SU-DHL-6 (cell line): ENCODE measurements at regions not wholly inside any gene's neighbourhood (a gene's known extent, or its start where the extent isn't known, plus 50 kb on each side); places are given as distances from the start of the nearest gene placed in this dataset.

Source experiments
- H2AFZ ChIP-seq: fragments of 200-600 bp; sonication (generic); 2 replicates; pipeline ENCODE4 v1.6.1; 2014; ENCODE audit warnings: low read depth, mild to moderate bottlenecking, moderate library complexity, mixed read lengths, antibody characterized with exemption, low read length; ENCODE audit not compliant: severe bottlenecking
- H3F3A ChIP-seq: fragments of 200-600 bp; shearing (Covaris generic); 2 replicates; pipeline ENCODE4 v1.6.0; 2016; ENCODE audit warnings: antibody characterized with exemption, mild to moderate bottlenecking; ENCODE audit not compliant: insufficient read depth
- H3K27ac ChIP-seq: fragments of 200-600 bp; sonication (generic); 2 replicates; pipeline ENCODE4 v1.5.1; 2016; ENCODE audit warnings: low read depth, mild to moderate bottlenecking, low read length, moderate library complexity, mixed read lengths
- H3K27me3 ChIP-seq: fragments of 200-600 bp; sonication (generic), shearing (Covaris generic); 2 replicates; pipeline ENCODE4 v1.6.0; 2014; ENCODE audit warnings: mild to moderate bottlenecking, low read length
- H3K36me3 ChIP-seq: fragments of 200-600 bp; sonication (generic); 2 replicates; pipeline ENCODE4 v1.6.1; 2014; ENCODE audit warnings: mild to moderate bottlenecking, low read length, mixed read lengths
- H3K4me2 ChIP-seq: fragments of 300-600, 200-600 bp; shearing (Covaris generic), sonication (generic); 2 replicates; pipeline ENCODE4 v1.6.0; 2014; ENCODE audit warnings: low read length, low read depth, mild to moderate bottlenecking; ENCODE audit not compliant: poor library complexity, severe bottlenecking
- H3K4me3 ChIP-seq: fragments of 200-600 bp; sonication (generic); 2 replicates; pipeline ENCODE4 v1.5.1; 2014; ENCODE audit warnings: antibody characterized with exemption, low read length, mild to moderate bottlenecking, mixed read lengths; ENCODE audit not compliant: insufficient read depth, poor library complexity, severe bottlenecking
- H3K79me2 ChIP-seq: fragments of 200-600 bp; sonication (generic); 2 replicates; pipeline ENCODE4 v1.6.1; 2014; ENCODE audit warnings: mild to moderate bottlenecking, low read length, moderate library complexity; ENCODE audit not compliant: insufficient read depth
- H3K9ac ChIP-seq: fragments of 200-600 bp; sonication (generic); 2 replicates; pipeline ENCODE4 v1.7.0; 2014; ENCODE audit warnings: mild to moderate bottlenecking, low read length
- H3K9me2 ChIP-seq: fragments of 200-600 bp; sonication (generic); replicated peaks from 2 replicates; pipeline ENCODE4 v1.6.1; 2014; ENCODE audit warnings: low read length; ENCODE audit not compliant: insufficient read depth
- H3K9me3 ChIP-seq: fragments of 200-600 bp; sonication (generic); 2 replicates; pipeline ENCODE4 v1.6.1; 2014; ENCODE audit warnings: low read length, mixed read lengths; ENCODE audit not compliant: insufficient read depth
- H4K20me1 ChIP-seq: fragments of 200-600 bp; sonication (generic); 2 replicates; pipeline ENCODE4 v1.6.1; 2014; ENCODE audit warnings: low read depth, mild to moderate bottlenecking, antibody characterized with exemption, low read length, moderate library complexity, mixed read lengths
- CTCF ChIP-seq: fragments of 200-600 bp; sonication (generic); IDR thresholded peaks from one replicate; pipeline ENCODE4 v1.5.1; 2017; ENCODE audit warnings: antibody characterized with exemption, mild to moderate bottlenecking, low read length, moderate library complexity; ENCODE audit not compliant: insufficient read depth, poor library complexity, severe bottlenecking
- EZH2phosphoT487 ChIP-seq: fragments of 200-600 bp; sonication (generic), shearing (Covaris generic); conservative IDR thresholded peaks from 2 replicates; pipeline ENCODE4 v1.6.1; 2018; ENCODE audit warnings: mild to moderate bottlenecking, antibody characterized with exemption, low read length, moderate library complexity, mixed read lengths

DNA sequence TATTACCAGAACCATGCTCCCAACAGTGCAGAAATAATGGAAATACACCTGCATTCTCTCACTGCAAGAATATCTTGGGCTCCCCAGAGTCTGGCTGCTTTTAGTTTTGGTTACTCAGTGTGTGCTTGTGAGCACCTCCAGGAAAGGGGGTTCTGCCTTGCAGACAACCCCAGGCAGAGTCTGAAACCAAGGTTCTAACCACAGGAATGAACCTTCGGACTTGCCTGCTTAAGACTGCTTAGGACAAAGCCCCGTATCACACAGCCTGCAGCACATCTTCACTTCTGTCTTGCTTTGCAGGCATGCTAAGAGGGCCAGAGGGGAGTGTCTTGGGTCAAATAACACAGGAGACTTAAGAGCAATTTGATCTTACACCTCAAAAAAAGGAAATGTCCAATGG is 94.8 kb upstream of the SPATA31C2 start:
- no peaks in the 10 kb centered on the region for H3K79me2 ChIP-seq
- H3K36me3 ChIP-seq: no peaks in the 10 kb centered on the region
- no peaks in the 10 kb centered on the region for H3K27me3 ChIP-seq
- H3F3A ChIP-seq: no peaks in the 10 kb centered on the region
- H3K9ac ChIP-seq: no peak overlapping the region
- no peak overlapping the region for H3K4me2 ChIP-seq
- TF ChIP-seq CTCF (no peak), EZH2phosphoT487 (no peak)
- no peak overlapping the region for H3K4me3 ChIP-seq
- H3K9me3 ChIP-seq: no peaks in the 10 kb centered on the region
- H3K9me2 ChIP-seq: no peaks in the 10 kb centered on the region
- no peak overlapping the region for H2AFZ ChIP-seq
- H3K27ac ChIP-seq: no peak overlapping the region
- no peaks in the 10 kb centered on the region for H4K20me1 ChIP-seq

- Histone ChIP-seq H3K4me3 (no peak overlapping the region), H3K4me2 (no peak overlapping the region), H3K9ac (no peak overlapping the region), H3K9me3 (no peaks in the 10 kb centered on the region), H3K79me2 (no peaks in the 10 kb centered on the region), H3K9me2 (no peaks in the 10 kb centered on the region), H3K27me3 (no peaks in the 10 kb centered on the region), H3K27ac (no peak overlapping the region), H3K36me3 (no peaks in the 10 kb centered on the region), H2AFZ (no peak overlapping the region), H4K20me1 (no peaks in the 10 kb centered on the region), H3F3A (no peaks in the 10 kb centered on the region)
- no peak for TF ChIP-seq EZH2phosphoT487
- no peak for TF ChIP-seq CTCF
Observed at GRCh38 chr9:88230612-88231011, 92.3 kb upstream of the SPATA31C2 start.

- H3F3A ChIP-seq: no peaks in the 10 kb centered on the region
- H3K9me2 ChIP-seq: no peaks in the 10 kb centered on the region
- H3K9ac ChIP-seq: no peak overlapping the region
- no peaks in the 10 kb centered on the region for H3K36me3 ChIP-seq
- H3K4me2 ChIP-seq: no peak overlapping the region
- H3K27me3 ChIP-seq: no peaks in the 10 kb centered on the region
- no peak overlapping the region for H3K4me3 ChIP-seq
- no peak for TF ChIP-seq CTCF
- no peak for TF ChIP-seq EZH2phosphoT487
- no peaks in the 10 kb centered on the region for H4K20me1 ChIP-seq
- H3K27ac ChIP-seq: no peak overlapping the region
- H3K9me3 ChIP-seq: no peaks in the 10 kb centered on the region
- H2AFZ ChIP-seq: no peak overlapping the region
- no peaks in the 10 kb centered on the region for H3K79me2 ChIP-seq
Observed at GRCh38 chr9:88229434-88229833, 91.2 kb upstream of the SPATA31C2 start.

GRCh38 chr9:88224938-88225337 is 86.7 kb upstream of the SPATA31C2 start:
- Histone ChIP-seq H3K9me3 (no peaks in the 10 kb centered on the region), H3K79me2 (no peaks in the 10 kb centered on the region), H3F3A (no peaks in the 10 kb centered on the region), H3K4me3 (no peak overlapping the region), H3K9me2 (no peaks in the 10 kb centered on the region), H2AFZ (no peak overlapping the region), H3K36me3 (no peaks in the 10 kb centered on the region), H3K4me2 (no peak overlapping the region), H3K27ac (no peak overlapping the region), H3K9ac (no peak overlapping the region), H3K27me3 (no peaks in the 10 kb centered on the region), H4K20me1 (no peaks in the 10 kb centered on the region)
- no peak for TF ChIP-seq EZH2phosphoT487
- no peak for TF ChIP-seq CTCF
